ENCODE measurements at regions not wholly inside any gene's neighbourhood (a gene's known extent, or its start where the extent isn't known, plus 50 kb on each side); places are given as distances from the start of the nearest gene placed in this dataset.

- Histone ChIP-seq H3K9me3 (ENCODE audit: control insufficient read depth, insufficient read depth, low read depth, low read length) (no peaks in the 10 kb centered on the region), H3K4me3 (ENCODE audit: low read depth, low read length) (no peak overlapping the region), H3K27ac (ENCODE audit: extremely low read depth, low read depth, low read length) (no peak overlapping the region), H3K4me1 (ENCODE audit: control insufficient read depth, insufficient read depth, low read length) (no peaks in the 10 kb centered on the region), H3K36me3 (ENCODE audit: control insufficient read depth in 2 of 2, insufficient read depth in 1 of 2, low read length in 2 of 2) (no peaks in the 10 kb centered on the region)
- TF ChIP-seq REPIN1 (tag by site-specific recombination; IDR thresholded peaks at IDR 0.05; ENCODE audit: low read depth): no peak
- TF ChIP-seq SCRT2 (tag by site-specific recombination; IDR thresholded peaks at IDR 0.05): no peak
- no peak for TF ChIP-seq ZBTB10 (tag by site-specific recombination; IDR thresholded peaks at IDR 0.05)
- TF ChIP-seq ZNF132 (tag by site-specific recombination; IDR thresholded peaks at IDR 0.05; ENCODE audit: borderline replicate concordance): no peak
- no peak for TF ChIP-seq ZNF311 (tag by site-specific recombination; IDR thresholded peaks at IDR 0.05; ENCODE audit: borderline replicate concordance)
- ChIA-PET POLR2A (no interaction called here), CTCF (no interaction called here)
These were observed 247.7 kb downstream of the ICOS start for GRCh38 chr2:204184226-204184625.

- Histone ChIP-seq H3K4me3 (ENCODE audit: low read depth, low read length) (no peak overlapping the region), H3K9me3 (ENCODE audit: control insufficient read depth, insufficient read depth, low read depth, low read length) (no peaks in the 10 kb centered on the region), H3K36me3 (ENCODE audit: control insufficient read depth in 2 of 2, insufficient read depth in 1 of 2, low read length in 2 of 2) (no peaks in the 10 kb centered on the region), H3K27ac (ENCODE audit: extremely low read depth, low read depth, low read length) (no peak overlapping the region), H3K4me1 (ENCODE audit: control insufficient read depth, insufficient read depth, low read length) (no peaks in the 10 kb centered on the region)
- ChIA-PET POLR2A (no interaction called here), CTCF (interaction anchor here (0.6 to 1.0 kb wide), 2 partner anchors 9 to 73 kb away, joined by 3 read pairs; no protein-coding TSS in a partner anchor)
- TF ChIP-seq KLF1 (tag by site-specific recombination; IDR thresholded peaks at IDR 0.05) (no peak), ZNF596 (tag by site-specific recombination; IDR thresholded peaks at IDR 0.05) (no peak), ZNF639 (tag by site-specific recombination; IDR thresholded peaks at IDR 0.05) (no peak), KLF8 (tag by site-specific recombination; IDR thresholded peaks at IDR 0.05) (no peak), ZBTB1 (tag by site-specific recombination; IDR thresholded peaks at IDR 0.05) (no peak), ZFP3 (tag by site-specific recombination; IDR thresholded peaks at IDR 0.05; ENCODE audit: low read depth) (no peak), ZNF529 (tag by site-specific recombination; IDR thresholded peaks at IDR 0.05; ENCODE audit: insufficient replicate concordance) (no peak), MYNN (tag by site-specific recombination; IDR thresholded peaks at IDR 0.05; ENCODE audit: borderline replicate concordance) (no peak), TRIM28 (IDR thresholded peaks at IDR 0.05; ENCODE audit: borderline replicate concordance, low read length) (no peak), SP7 (tag by site-specific recombination; IDR thresholded peaks at IDR 0.05) (no peak), ZBTB11 (tag by site-specific recombination; conservative IDR thresholded peaks at IDR 0.05; ENCODE audit: low read depth) (no peak), ZBTB48 (tag by site-specific recombination; IDR thresholded peaks at IDR 0.05) (no peak)
These were observed 250.9 kb downstream of the ICOS start for GRCh38 chr2:204187229-204188083.

All from HEK293 (cell line).